ENCODE measurements at regions not wholly inside any gene's neighbourhood (a gene's known extent, or its start where the extent isn't known, plus 50 kb on each side); places are given as distances from the start of the nearest gene placed in this dataset.

GRCh38 chr10:43885252-43885651 is 236.6 kb upstream of the ZNF32 start:
- TF ChIP-seq ELF1 (IDR thresholded peaks at IDR 0.05) (no peak), NFIC (IDR thresholded peaks at IDR 0.05; ENCODE audit: borderline replicate concordance) (no peak), RAD21 (IDR thresholded peaks at IDR 0.05; ENCODE audit: low read length) (no peak), CTCF (IDR thresholded peaks at IDR 0.05) (no peak), POLR2AphosphoS5 (IDR thresholded peaks at IDR 0.05; ENCODE audit: low read depth, low read length) (no peak), MXI1 (IDR thresholded peaks at IDR 0.05; ENCODE audit: low read depth, low read length) (no peak), GABPA (IDR thresholded peaks at IDR 0.05; ENCODE audit: low read depth) (no peak), USF2 (IDR thresholded peaks at IDR 0.05; ENCODE audit: borderline replicate concordance, low read depth, low read length) (no peak), REST (IDR thresholded peaks at IDR 0.05; ENCODE audit: low read depth, low read length) (no peak), TAF1 (IDR thresholded peaks at IDR 0.05; ENCODE audit: borderline replicate concordance, low read depth, low read length) (no peak)
